Dedifferentiated amniotic fluid mesenchymal stem cell (primary cell): ENCODE measurements at regions not wholly inside any gene's neighbourhood (a gene's known extent, or its start where the extent isn't known, plus 50 kb on each side); places are given as distances from the start of the nearest gene placed in this dataset.
"Not testable (repeated sequence)": the region's sequence is repeated elsewhere in the genome, so short reads cannot be mapped to it uniquely, and the experiment has no call there.

Experiments used
- DNase-seq: peaks from one replicate; pipeline ENCODE4 v3.0.0-alpha.2; 2016; ENCODE audit errors: extremely low spot score

DNA sequence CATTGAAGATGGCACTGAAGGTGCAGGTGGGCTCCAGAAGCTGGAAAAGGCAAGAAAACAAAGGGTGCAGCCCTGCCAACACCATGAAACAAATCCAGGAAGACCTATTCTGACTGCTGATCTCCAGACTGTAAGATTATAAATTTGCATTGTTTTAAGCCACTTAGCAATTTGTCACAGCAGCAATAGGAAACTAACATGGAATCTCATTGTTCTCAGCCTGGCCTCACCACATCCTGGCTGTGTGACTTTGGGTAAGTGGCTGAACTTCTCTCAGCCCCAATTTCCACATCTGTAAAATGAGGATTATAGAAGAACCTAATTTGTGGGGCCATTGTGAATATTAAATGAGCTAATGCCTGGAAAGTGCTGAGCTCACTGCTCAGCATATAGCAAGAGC lies 160.4 kb upstream of the MAFB start:
- DNase-seq: no peak

DNA sequence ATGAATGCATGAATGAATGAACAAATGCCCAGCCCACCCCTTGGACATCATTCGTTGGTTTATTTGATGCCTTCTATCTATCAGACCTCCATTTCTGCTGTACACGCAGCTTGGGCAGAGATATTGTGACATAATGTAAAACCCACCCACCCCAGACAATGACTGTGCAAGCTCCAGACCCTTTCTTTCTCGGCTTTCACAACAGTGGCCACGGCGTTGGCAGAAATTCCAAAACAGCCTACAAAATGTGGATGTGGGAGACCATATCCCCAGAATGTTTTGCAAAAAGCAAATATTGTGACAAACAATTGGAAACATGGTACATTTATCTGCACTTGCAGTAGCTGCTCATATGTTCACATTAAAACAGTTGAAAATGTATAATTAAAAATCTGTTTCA lies 162.0 kb upstream of the MAFB start:
- DNase-seq: no peak

DNA sequence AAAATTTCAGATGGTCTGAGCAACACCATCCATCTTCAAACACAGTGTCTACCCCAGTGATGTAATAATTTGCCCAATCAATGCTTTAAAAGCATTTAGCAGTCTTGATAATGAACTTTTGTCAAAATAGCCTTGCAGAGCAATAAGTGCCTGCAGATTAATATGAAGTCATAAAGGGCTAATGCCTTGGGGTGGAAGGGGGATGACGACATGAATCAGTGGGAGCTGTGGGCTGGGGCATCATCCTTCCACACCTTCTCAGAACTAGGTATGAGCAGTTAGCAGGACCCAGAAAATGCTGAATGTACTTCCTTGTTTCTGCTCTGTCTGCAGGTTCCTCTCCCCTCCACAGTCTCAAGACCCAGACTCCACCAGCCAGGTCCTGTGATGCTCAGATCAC lies 166.2 kb upstream of the MAFB start:
- no peak for DNase-seq

DNA sequence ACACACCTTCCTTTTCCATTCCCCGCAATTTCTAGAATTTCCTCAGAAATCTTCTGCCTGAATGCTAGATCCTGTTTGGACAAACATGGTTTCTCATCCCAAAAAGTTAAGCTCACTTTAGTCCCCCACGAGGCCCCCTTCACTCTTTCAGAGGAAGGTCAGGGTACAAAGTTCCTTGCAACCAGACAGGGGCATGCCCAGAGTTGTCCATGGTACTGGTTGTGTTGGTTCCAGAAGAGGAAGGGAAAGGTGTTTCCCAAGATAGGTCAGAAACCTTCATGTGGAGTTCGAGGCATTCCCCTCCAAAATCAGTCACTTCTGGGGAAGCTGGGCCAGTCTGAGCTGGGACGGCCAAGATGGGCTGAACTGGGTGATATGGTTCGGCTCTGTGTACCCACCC lies 167.6 kb upstream of the MAFB start:
- no peak for DNase-seq

DNA sequence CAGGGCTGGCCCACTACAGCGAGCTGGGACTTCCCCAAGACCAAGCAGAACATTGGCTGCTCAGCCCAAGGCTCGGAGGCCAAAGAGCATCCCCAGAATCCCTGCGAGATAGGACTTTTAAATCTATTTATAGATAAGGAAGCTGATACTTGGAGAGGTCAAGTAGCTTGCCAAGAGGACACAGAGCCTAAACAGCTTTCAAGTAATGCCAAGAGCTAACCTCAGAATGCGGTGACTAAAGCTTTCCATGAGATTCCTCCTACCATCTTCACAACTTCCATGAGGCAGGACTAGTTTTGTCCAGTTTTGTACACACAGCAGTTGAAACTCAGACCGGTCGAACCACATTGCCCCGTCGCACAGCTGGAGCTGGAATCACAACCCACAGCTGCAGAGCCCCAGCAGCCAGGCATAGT lies 168.1 kb upstream of the TOP1 start:
- no peak for DNase-seq

DNA sequence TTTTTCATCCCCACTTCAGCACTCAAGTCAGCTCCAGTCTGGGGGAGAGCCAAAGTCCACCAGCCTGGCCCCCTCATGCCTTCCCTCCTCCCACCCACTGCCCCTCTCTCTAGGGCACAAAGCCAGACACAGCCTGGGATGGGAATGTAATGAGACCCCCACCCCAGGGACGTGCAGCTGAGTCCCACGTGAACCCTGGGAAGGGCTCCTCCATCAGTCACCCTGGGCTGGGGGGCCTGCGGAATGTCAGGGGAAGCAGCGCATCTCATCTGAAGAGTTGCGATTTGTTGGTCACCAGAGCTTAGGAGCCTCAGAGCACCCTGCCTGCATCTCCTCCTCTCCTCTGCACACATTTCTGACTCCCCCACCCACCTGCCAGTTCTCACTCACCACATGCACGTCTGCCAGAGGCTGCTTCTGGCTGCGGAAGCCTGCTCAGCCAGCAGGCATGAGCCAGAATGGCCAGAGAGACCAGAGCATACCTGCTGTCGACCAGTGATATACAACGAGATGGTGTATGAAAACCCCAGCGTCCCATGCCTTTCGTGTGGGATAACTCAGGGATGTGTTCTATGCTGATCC lies 167.1 kb upstream of the TOP1 start:
- no peak for DNase-seq

DNA sequence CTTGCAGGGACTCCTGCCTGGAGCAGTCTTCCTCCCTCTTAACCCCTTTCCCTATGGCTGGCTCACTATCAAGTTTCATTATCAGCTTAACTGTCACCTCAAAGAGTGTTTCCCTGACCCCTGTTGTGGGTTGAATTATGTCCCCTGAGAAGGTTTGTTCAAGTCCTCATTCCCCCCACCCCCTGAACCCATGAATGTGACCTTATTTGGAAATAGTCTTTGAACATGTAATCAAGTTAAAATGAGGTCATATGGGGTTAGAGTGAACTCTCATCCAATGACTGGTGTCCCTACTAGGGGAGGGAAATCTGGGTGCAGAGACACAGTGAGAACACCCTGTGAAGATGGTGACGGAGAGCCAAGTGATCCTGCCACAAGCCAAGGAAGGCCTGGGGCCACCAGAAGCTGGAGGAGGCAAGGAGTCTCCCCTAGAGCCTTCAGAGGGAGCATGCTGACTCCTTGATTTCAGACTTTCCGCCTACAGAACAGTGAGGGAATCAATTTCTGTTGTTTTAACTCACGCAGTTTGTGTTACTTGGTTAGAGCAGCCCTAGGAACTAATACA lies 165.2 kb upstream of the TOP1 start:
- no peak for DNase-seq

DNA sequence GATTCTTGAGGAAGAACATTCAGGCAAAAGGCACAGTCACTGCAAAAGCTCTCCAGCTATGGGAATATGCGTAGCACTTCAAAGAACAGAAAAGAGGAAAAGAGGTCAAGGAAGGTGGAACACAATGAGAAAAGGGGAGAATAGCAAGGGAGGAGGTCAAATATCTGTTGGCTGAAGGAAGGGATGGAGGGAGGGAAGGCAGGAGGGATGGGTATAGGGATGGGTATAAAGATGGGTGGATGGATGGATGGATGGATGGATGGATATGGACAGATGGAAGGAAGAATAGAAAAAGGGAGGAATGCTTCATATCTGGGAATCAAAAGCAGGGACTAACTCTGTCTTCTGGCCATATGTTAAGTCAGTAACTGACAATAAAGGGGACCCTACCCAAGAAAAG lies 164.2 kb upstream of the TOP1 start:
- no peak for DNase-seq

DNA sequence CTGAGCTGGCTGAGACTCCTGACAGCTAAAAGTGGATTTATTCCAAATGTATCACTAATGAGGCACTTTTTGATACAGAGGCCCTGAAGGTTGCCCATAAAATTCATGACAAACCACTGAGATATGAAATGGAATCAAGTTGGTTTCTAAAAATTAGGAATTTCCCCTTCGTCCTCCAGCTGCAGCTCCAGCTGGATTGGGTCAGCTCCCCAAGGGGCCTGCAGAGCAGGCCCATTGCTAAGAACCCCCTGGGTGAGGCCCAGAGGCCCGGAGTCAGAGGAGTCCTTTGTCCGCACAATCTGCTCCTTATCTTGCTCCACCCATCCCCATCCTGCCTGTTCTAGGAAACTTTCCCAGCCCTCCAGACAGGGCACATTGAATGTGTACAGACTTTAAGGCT lies 163.5 kb upstream of the TOP1 start:
- DNase-seq: no peak

DNA sequence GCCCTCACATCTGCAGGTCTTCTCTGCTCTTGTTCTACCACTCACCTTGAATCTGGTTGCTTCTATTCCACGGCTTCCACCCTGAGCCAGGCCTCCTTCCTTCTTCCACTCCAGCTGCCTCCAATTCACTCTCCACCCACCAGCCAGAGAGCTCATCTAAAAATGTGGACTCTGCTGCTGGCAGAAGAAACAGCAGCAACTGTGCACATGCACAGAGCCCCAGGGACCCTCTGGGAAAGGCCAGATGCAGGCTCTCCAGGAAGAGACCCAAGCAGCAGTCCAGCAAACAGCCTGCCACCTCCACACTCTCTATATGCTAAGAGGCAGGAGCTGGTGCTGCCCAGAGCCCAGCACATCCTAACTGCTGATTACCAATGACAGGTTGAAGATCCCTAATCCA lies 162.6 kb upstream of the TOP1 start:
- no peak for DNase-seq

DNA sequence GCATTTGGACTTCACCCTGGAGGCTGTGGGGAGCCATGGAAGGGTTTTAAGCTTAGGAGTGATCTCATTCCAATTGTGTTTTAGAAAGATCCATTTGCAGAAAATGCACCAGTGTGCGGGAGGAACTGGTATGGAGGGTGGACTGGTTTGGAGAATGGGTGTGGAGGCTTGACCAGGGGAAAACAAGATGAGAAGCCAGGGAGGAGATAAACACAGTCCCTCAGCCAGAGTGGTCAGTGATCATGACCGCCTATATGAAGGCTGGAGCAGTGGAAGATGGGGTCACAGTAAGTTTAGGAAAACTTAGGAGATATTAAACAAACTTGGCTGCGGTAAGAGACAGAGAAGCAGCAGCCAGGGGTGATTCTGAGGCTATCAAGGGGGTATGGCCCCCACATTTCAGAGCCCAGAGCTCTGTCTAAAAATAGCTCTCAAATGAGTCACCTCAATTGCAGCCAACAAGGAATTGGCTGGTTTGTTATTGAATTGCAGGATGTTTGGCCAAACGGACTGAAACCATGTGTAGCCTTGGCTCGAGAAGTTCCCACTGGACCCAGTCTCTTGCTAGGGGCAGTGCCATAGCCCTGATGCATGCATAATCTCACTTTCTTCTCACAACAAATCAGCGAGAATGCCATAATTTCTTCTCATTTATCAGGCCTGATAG lies 159.9 kb upstream of the TOP1 start:
- peak; percentile 70 for DNase-seq

DNA sequence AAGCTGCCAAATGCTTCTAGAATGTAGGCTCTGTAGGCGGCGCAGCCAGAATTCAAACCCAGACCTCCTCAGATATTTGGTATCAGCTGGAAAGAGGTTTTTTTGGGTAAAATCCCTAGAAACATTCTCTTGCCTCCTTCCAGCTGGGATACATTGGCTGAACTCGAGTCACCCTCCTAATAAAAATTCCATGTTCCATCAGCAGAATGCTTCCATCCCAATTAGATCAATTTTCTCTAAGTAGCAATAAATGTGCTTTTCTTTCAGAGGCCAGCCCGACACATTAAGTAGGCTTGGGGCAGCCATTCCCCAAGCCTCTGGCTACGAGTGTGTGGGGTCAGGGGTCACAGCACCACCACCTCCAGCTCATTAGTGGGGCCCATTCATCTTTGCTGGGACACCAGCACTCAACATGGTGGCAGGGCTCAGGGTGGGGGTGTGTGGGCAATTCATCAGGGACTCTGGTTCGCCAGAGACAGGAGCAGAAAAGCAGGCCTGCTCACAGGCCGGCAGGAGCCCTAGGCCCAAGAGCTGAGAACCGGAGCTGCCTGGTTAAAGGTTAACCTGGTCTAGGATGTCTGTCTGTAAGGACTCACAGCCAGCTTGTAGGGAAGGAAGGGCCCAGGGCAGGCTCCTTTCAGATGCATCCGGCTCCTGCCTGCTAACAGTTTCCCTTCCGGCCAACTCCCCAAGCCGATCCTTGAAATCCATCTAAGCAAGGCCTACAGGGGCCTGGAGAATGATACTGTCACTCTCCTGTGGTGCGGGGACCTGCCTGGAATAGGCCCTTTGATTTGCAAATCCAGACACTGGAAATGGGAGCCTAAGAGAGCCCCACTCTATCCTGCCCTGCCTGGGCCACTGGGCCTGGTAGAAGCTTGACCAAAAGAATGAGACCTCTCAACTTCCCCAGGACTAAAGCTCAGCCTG lies 159.1 kb upstream of the TOP1 start:
- DNase-seq: no peak

DNA sequence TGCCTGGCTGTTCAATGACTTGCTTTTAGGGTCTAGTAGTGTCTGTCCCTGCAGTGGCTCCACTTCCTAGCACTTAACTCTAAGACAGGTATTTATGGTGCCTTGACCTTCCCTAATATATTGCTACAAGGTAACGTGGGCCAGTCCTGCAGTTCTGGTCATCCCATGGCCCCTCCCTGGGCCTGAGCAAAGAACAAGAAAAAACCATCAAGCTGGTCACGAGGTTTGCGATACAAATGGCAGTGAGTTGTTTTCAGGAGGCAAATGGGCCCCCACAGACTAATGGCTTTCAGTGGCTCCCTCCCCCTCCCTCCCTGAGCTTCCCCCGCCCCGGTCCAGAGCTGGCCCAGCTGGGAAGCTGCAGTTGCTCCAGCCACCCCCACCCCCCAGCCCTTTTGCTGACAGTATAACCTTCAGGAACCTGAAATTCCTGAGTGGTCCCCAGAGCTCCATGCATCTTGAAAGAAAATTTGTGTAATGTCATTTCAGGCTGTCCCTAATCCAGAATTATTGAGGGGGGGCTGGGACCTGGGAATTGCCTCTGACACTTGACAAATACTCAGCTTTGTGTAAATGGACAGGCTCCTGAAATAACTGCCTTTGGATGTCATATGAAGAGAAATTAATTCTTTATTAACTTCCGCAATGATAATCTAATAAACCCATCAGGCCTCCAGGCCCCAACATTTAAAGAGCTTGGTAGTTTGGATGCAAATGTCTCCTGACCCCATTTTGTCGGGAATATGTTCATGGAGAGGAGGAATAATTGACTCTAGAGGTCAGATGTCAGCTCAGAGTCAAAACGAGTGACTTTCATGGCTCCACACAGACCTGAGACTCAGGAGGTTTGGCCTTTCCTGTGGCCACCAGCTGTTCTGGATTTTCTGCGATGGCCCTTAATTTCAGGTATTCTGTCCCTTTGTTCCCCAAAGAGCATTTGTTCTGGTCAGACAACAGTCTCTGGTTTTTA lies 153.2 kb upstream of the TOP1 start:
- no peak for DNase-seq

DNA sequence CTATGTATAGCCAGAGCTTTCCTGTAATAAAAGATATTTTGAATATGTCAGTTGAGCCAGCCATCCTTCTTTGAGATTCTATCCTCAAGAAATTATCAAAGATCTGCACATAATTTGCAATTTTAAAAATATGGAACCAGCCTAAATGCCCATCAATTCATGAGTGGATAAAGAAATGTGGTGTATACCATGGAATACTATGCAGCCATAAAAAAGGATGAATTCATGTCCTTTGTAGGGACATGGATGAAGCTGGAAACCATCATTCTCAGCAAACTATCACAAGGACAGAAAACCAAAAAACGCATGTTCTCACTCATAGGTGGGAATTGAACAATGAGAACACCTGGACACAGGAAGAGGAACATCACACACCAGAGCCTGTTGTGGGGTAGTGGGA lies 150.5 kb upstream of the TOP1 start:
- not testable (repeated sequence) for DNase-seq

DNA sequence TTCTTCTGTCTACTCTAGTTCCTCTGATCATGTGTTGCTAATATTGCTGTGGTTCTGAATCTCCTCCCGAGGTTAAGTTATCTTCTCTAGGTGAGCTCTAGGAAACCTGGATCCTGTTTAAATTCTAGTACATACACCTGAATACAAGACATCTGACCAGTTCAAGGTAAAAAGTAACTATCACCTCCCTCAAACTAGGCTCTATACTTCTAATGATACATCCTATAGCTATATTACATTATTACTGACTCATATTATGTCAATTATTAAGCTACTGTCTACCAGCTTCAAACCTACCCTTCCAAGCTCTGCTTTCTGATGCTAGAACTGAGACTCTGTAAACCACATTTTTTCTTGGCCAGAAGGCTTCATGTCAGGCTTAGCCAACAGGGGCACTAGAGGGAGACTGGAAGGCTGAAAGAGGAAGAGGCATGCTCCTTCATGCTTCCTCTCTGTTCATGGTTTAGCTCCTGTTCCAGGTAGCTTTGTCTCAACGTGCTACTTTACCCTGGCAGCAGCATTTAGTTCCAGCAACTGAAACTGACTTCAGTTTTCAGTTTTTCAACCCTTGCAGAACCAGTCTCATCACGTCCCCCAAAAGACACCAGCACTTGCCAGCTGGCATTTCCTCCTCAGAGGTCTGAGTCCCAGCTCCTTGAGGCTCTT lies 148.4 kb upstream of the TOP1 start:
- no peak for DNase-seq

DNA sequence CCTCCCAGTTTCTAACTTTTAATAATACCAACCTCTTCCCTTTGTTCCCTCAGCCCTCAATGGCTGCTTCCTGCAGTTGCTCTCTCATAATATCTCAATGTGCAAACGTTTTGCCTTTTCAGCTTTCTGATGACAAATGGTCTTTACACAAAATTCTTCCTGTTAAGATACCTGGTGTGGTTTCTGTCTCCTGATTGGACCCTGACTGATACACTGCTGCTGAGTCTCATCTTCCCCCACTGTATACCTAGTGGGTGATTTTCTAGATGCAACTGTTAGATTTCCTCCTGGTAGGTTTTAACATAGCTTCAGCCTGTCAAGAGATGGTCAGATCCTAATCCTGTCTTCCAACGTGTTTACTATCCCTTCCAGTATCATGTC lies 147.9 kb upstream of the TOP1 start:
- DNase-seq: no peak

DNA sequence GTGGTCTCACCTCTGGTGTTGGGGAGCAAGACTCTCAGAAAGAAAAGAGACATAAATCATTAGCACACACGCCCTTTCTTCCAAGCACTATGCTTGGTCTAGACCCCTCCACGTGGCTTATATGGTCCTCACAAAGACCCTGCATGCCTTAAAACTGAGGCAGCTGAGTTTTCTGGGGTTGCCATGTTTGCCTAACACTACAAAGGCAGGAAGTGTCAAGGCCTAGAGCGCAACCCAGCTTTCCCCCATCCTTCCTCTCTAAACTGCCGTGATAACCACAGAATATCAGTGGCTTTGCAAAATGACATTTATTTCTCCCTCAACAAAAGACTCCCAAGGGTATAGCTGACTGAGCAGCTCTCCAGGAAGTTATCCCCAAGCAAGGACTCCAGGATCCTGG lies 146.5 kb upstream of the TOP1 start:
- DNase-seq: no peak

DNA sequence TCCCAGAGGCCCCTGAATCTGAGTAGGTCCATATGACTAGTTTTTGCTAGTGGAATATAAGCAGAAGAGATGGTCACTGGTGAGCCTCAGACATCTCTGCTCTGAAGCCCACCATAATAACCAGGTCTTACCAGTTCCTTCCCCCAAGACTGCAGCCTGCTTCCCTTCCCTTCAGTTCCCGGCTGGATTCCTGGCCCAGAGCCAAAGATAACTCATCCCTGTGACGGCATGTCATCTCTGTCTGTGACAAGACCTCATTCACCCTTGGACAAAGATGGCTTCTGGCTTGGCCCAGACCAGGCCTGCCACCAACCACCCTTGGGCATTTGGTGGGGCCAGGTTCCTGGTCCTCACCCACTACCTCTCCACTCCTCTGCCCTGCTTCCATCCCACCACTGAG lies 145.5 kb upstream of the TOP1 start:
- no peak for DNase-seq

DNA sequence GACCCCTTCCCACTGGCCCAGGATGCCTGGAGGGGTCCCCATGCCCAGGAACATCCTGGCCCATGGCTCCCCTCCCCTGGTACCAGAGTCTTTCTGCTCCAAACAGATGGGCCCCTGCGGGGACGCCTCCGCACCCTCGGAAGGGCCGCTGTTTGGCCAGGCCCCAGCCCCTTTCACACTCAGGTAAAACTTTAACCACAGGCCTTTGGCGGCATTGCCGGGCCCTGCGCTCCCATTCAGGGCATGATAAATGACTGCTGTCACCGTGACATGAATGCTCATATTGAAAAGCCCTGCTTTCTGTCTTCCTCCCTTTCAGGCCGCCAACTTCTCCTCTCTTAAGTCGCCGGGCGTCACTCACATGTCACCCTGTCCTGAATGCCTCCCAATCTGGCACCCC lies 141.5 kb upstream of the TOP1 start:
- DNase-seq: no peak

DNA sequence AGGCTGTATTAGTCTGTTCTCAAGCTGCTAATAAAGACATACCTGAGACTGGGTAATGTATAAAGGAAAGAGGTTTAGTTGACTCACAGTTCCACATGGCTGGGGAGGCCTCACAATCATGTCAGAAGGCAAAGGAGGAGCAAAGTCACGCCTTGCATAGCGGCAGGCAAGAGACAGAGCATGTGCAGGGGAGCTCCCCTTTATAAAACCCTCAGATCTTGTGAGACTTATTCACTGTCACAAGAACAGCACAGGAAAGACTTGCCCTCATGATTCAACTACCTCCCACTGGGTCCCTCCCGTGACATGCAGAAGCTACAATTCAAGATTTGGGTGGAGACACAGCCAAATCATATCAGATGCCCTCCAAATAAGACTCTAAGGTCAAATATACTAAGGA lies 139.4 kb upstream of the TOP1 start:
- not testable (repeated sequence) for DNase-seq

DNA sequence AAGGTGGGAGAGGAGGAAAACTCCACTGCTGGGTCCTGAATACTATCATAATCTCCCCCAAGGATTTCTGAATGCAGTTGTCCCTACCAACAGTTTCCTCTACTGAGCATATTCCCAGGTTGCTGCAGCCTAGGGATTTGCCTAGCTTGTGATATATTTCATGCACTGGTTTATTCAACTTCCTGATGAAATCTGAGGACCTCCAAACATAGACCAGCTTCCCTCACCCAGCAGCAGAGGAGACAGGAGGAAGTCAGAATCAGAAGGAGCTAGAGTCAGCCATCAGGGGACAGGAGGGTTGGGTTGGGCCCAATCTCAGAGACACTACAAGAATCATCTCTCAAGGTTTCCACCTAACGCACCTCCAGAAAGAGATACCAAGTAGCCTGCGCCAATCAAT lies 138.4 kb upstream of the TOP1 start:
- DNase-seq: no peak
